K562 (cell line): ENCODE measurements at regions not wholly inside any gene's neighbourhood (a gene's known extent, or its start where the extent isn't known, plus 50 kb on each side); places are given as distances from the start of the nearest gene placed in this dataset.

ENCODE experiments used
- ATAC-seq: fragments of 200-7000 bp; cut with Tn5 transposase; 3 replicates; pipeline ENCODE4 v1.9.1; 2020; ENCODE audit warnings: moderate library complexity
- BruUV-seq: library from RNA; stranded (reverse); fragments of 400-500 nt; replicated peaks from 2 replicates; lab custom pipeline; 2021; lab: Mats Ljungman, UMichigan
- CTCF ChIA-PET: fragments of 300-600 bp; formaldehyde crosslinking; extraction: SDS; loops from one replicate; lab custom pipeline; 2021; ENCODE audit warnings: low intra/inter-chr PET ratio; lab: Yijun Ruan, JAX
- POLR2A ChIA-PET: fragments of 300-600, 350-650 bp; sonication (Branson Sonifier 250); formaldehyde crosslinking; extraction: SDS; loops from one replicate; lab custom pipeline; 2021; ENCODE audit warnings: antibody characterized with exemption, inconsistent platforms; lab: Yijun Ruan, JAX
- DNase-seq, 4 experiments: peaks; one replicate each; pipeline versions ENCODE4 v3.0.0 to v3.0.0-alpha.2; 2011 to 2018; ENCODE audit warnings: low spot score in 3 of 4, mixed read lengths in 3 of 4; ENCODE audit errors: extremely low read depth in 1 of 4
- FAIRE-seq: peaks from 2 replicates; lab custom pipeline; 2011; peaks lifted over from hg19 to GRCh38; lab: Jason Lieb, UNC
- H2AFZ ChIP-seq: 2 replicates; pipeline ENCODE4 v1.6.0; 2011; ENCODE audit warnings: low read depth, low read length, control low read depth, inconsistent platforms
- H3K27ac ChIP-seq: fragments of 200-600 bp; 3 replicates; pipeline ENCODE4 v1.8.0; 2011; ENCODE audit warnings: low read depth, mild to moderate bottlenecking, control low read depth, inconsistent platforms, low read length, moderate library complexity, mixed read lengths; ENCODE audit errors: extremely low read depth
- H3K27me3 ChIP-seq, 2 experiments: fragments of 300-600 bp in 1 of 2; 2 replicates in 1 of 2; 3 replicates in 1 of 2; pipeline versions ENCODE4 v1.6.0 to v1.8.0; 2011; ENCODE audit warnings: inconsistent platforms in 2 of 2, low read length in 2 of 2, mild to moderate bottlenecking in 1 of 2, mixed read lengths in 1 of 2, moderate library complexity in 1 of 2; ENCODE audit not compliant: control insufficient read depth in 2 of 2, insufficient read depth in 2 of 2
- H3K36me3 ChIP-seq: fragments of 300-600 bp; 3 replicates; pipeline ENCODE4 v1.8.0; 2011; ENCODE audit warnings: mild to moderate bottlenecking, low read length, inconsistent platforms; ENCODE audit not compliant: control insufficient read depth, insufficient read depth
- H3K4me1 ChIP-seq, 2 experiments: fragments of 200-600 bp in 1 of 2; replicated peaks in 1 of 2; 2 replicates in 1 of 2; 3 replicates in 1 of 2; pipeline versions ENCODE4 v1.5.1 to v1.8.0; 2011; ENCODE audit warnings: inconsistent platforms in 2 of 2, low read length in 2 of 2, mild to moderate bottlenecking in 1 of 2, mixed read lengths in 1 of 2, moderate library complexity in 1 of 2; ENCODE audit not compliant: control insufficient read depth in 2 of 2, insufficient read depth in 2 of 2
- H3K4me2 ChIP-seq: 2 replicates; pipeline ENCODE4 v1.6.1; 2011; ENCODE audit warnings: low read length, control low read depth, inconsistent platforms, mixed read lengths; ENCODE audit not compliant: insufficient read depth
- H3K4me3 ChIP-seq: fragments of 200-600 bp; sonication (generic), shearing (Covaris generic); 2 replicates; pipeline ENCODE4 v1.5.1; 2016; ENCODE audit warnings: control low read depth, inconsistent platforms
- H3K79me2 ChIP-seq: fragments of 200-600 bp; 3 replicates; pipeline ENCODE4 v1.8.0; 2011; ENCODE audit warnings: low read length, inconsistent platforms; ENCODE audit not compliant: control insufficient read depth, insufficient read depth
- H3K9ac ChIP-seq, 2 experiments: 2 replicates each; pipeline versions ENCODE4 v1.6.0 to v1.6.1; 2011; ENCODE audit warnings: low read depth in 2 of 2, low read length in 2 of 2, control low read depth in 1 of 2, inconsistent platforms in 1 of 2, mild to moderate bottlenecking in 1 of 2, mixed read lengths in 1 of 2; ENCODE audit not compliant: insufficient read depth in 1 of 2
- H3K9me1 ChIP-seq: one replicate; pipeline ENCODE4 v1.6.0; 2011; ENCODE audit warnings: inconsistent platforms, mild to moderate bottlenecking, low read length, moderate library complexity; ENCODE audit not compliant: control insufficient read depth, insufficient read depth
- H3K9me3 ChIP-seq: replicated peaks from 2 replicates; pipeline ENCODE4 v1.5.1; 2011; ENCODE audit warnings: low read depth, low read length, inconsistent platforms; ENCODE audit not compliant: control insufficient read depth, insufficient read depth
- H4K20me1 ChIP-seq: replicated peaks from 2 replicates; pipeline ENCODE4 v1.6.1; 2011; ENCODE audit warnings: low read length, inconsistent platforms, mixed read lengths; ENCODE audit not compliant: control insufficient read depth, insufficient read depth
- CEBPB ChIP-seq: fragments of 450-650 bp; IDR thresholded peaks from 2 replicates; pipeline ENCODE4 v1.6.1; 2016; ENCODE audit warnings: missing genetic modification characterization, missing compliant biosample characterization
- CTBP1 ChIP-seq: fragments of 450-650 bp; IDR thresholded peaks from 2 replicates; pipeline ENCODE4 v1.6.1; 2016; ENCODE audit warnings: borderline replicate concordance
- E2F3 ChIP-seq: fragments of 250-450 bp; sonication (Bioruptor Pico); IDR thresholded peaks from 2 replicates; pipeline ENCODE4 v1.4.0; 2020; ENCODE audit warnings: mild to moderate bottlenecking
- HLTF ChIP-seq: fragments of 450-650 bp; IDR thresholded peaks from 2 replicates; pipeline ENCODE4 v1.6.1; 2016
- KDM5B ChIP-seq: fragments of 200-600 bp; sonication (generic); IDR thresholded peaks from 2 replicates; pipeline ENCODE4 v1.6.1; 2012; ENCODE audit warnings: low read depth, mild to moderate bottlenecking, moderate library complexity, low read length, control low read depth, inconsistent platforms; ENCODE audit not compliant: insufficient replicate concordance
- MTA1 ChIP-seq: fragments of 450-650 bp; IDR thresholded peaks from 2 replicates; pipeline ENCODE4 v1.6.1; 2017; ENCODE audit warnings: borderline replicate concordance
- RBM25 ChIP-seq: fragments of 200-400 bp; formaldehyde crosslinking; IDR thresholded peaks from 2 replicates; pipeline ENCODE4 v1.6.1; 2018; ENCODE audit warnings: low read length, low read depth, moderate library complexity; ENCODE audit not compliant: severe bottlenecking
- SAP30 ChIP-seq: fragments of 200-600 bp; sonication (generic); IDR thresholded peaks from 2 replicates; pipeline ENCODE4 v1.6.1; 2012; ENCODE audit warnings: borderline replicate concordance, low read depth, mild to moderate bottlenecking, moderate library complexity, low read length, control low read depth, inconsistent platforms; ENCODE audit not compliant: insufficient read depth, poor library complexity, severe bottlenecking
- SMAD1 ChIP-seq: fragments of 150-350 bp; IDR thresholded peaks from 2 replicates; pipeline ENCODE4 v1.6.1; 2014; ENCODE audit warnings: low read length, low read depth; ENCODE audit not compliant: partially characterized antibody
- WGBS: fragments of 100-300 bp; shearing (Covaris generic); methylation state at CpG from one replicate; pipeline ENCODE4 v1.1.6; 2016; ENCODE audit warnings: low coverage, mixed read lengths; ENCODE audit not compliant: insufficient coverage; ENCODE audit errors: missing lambda C conversion rate; 5-methylcytosine and 5-hydroxymethylcytosine counted together
- in situ Hi-C: fragments of 300-500 bp; cut with MboI; formaldehyde crosslinking; loops from 4 replicates; pipeline ENCODE4 v1.15.0; 2018; ENCODE audit warnings: inconsistent platforms, mixed read lengths
- intact Hi-C: fragments of 100-400 bp; cut with micrococcal nuclease; formaldehyde crosslinking; loops from 2 replicates; pipeline ENCODE4 v1.14.2; 2022
- TF ChIP-seq, protein P1 (sequence below): IDR thresholded peaks from 2 replicates; pipeline ENCODE4 v1.6.1; 2014; ENCODE audit warnings: antibody characterized with exemption

DNA sequence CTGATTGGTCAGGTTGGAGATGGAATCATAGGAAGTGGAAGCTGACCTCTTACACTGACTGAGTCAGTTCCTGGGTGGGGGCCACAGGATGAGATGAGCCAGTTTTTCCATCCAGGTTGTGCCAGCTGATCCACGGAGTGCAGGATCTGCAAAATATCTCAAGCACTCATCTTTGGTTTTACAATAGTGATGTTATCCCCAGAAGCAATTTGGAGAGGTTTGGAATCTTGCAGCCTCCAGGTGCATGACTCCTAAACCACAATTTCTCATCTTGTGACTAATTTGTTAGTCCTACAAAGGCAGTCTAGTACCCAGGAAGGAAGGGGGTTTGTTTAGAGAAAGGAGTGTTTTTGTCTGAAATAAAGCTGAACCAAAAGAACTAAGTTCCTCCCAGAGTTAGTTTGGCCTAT, 212.8 kb downstream of the SLITRK6 start:
- POLR2A ChIA-PET = no interaction called here
- H3K9me1 ChIP-seq = no peaks in the 10 kb centered on the region
- TF ChIP-seq MTA1 (no peak), KDM5B (no peak), CTBP1 (no peak), RBM25 (no peak), E2F3 (CRISPR knock-in tag) (no peak), SAP30 (no peak), SMAD1 (no peak), CEBPB (tag) (no peak), HLTF (no peak)
- TF ChIP-seq, protein P1, sequence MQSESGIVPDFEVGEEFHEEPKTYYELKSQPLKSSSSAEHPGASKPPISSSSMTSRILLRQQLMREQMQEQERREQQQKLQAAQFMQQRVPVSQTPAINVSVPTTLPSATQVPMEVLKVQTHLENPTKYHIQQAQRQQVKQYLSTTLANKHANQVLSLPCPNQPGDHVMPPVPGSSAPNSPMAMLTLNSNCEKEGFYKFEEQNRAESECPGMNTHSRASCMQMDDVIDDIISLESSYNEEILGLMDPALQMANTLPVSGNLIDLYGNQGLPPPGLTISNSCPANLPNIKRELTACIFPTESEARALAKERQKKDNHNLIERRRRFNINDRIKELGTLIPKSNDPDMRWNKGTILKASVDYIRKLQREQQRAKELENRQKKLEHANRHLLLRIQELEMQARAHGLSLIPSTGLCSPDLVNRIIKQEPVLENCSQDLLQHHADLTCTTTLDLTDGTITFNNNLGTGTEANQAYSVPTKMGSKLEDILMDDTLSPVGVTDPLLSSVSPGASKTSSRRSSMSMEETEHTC = no peak
- intact Hi-C loops = no loop called here
- no peak overlapping the region for H3K27ac ChIP-seq
- no TSS peak for BruUV-seq
- H3K79me2 ChIP-seq = no peaks in the 10 kb centered on the region
- no peaks in the 10 kb centered on the region for H3K36me3 ChIP-seq
- H3K4me2 ChIP-seq = no peak overlapping the region
- CTCF ChIA-PET = no interaction called here
- ATAC-seq (no peak), DNase-seq (no peak), FAIRE-seq (no peak)
- 0% methylated on average over 1 of the region's 1 CpG for WGBS
- H3K27me3 ChIP-seq = no peaks in the 10 kb centered on the region
- in situ Hi-C loops = no loop called here
- H3K4me1 ChIP-seq = no peaks in the 10 kb centered on the region
- no peaks in the 10 kb centered on the region for H4K20me1 ChIP-seq
- H3K9ac ChIP-seq = no peak overlapping the region
- no peak overlapping the region for H3K4me3 ChIP-seq
- no peak overlapping the region for H2AFZ ChIP-seq
- H3K9me3 ChIP-seq = no peaks in the 10 kb centered on the region
